ENCODE measurements at regions not wholly inside any gene's neighbourhood (a gene's known extent, or its start where the extent isn't known, plus 50 kb on each side); places are given as distances from the start of the nearest gene placed in this dataset.

GRCh38 chr13:106797081-106797640, 229.2 kb upstream of the ARGLU1 start:
- peak overlapping the region; percentile 14 for H3K4me3 Mint-ChIP-seq
- 91% methylated on average over 5 of the region's 9 CpGs for WGBS (ENCODE audit: insufficient coverage)
- intact Hi-C loops (cut with micrococcal nuclease): no loop called here

GRCh38 chr13:106796280-106797047, 228.5 kb upstream of the ARGLU1 start:
- Histone ChIP-seq H3K27ac (ENCODE audit: low read length) (no peak overlapping the region), H3K27me3 (ENCODE audit: control insufficient read depth, insufficient read depth, low read length) (no peaks in the 10 kb centered on the region), H3K4me1 (ENCODE audit: control insufficient read depth, insufficient read depth, low read length) (no peaks in the 10 kb centered on the region), H3K9me3 (ENCODE audit: control insufficient read depth, insufficient read depth, low read length) (no peaks in the 10 kb centered on the region), H3K36me3 (ENCODE audit: control insufficient read depth, insufficient read depth, low read length) (no peaks in the 10 kb centered on the region), H3K4me3 (ENCODE audit: low read length) (no peak overlapping the region)
- no peak for TF ChIP-seq CTCF (IDR thresholded peaks at IDR 0.05)
- intact Hi-C loops (cut with micrococcal nuclease): no loop called here
- H3K4me1 Mint-ChIP-seq: peaks cover 0 to 5% of the 10 kb centered on the region in 2 donors
- DNase-seq: no peak
- ATAC-seq: no peak
- 57% methylated on average over 15 of the region's 16 CpGs for WGBS (ENCODE audit: insufficient coverage)
- H3K9me3 Mint-ChIP-seq: no peaks in the 10 kb centered on the region
- H3K36me3 Mint-ChIP-seq: no peaks in the 10 kb centered on the region
- no peaks in the 10 kb centered on the region for H3K27me3 Mint-ChIP-seq (ENCODE audit: low read depth in 2 of 2)
- peak overlapping the region; percentile 56 for H3K4me3 Mint-ChIP-seq
- peak overlapping the region in 1 of 2 donors; percentile 9 for H3K27ac Mint-ChIP-seq

More at GRCh38 chr13:106797081-106797640, 229.2 kb upstream of the ARGLU1 start:
- no peaks in the 10 kb centered on the region for H3K36me3 ChIP-seq (ENCODE audit: control insufficient read depth, insufficient read depth, low read length)
- peaks cover 0 to 5% of the 10 kb centered on the region in 2 donors for H3K4me1 Mint-ChIP-seq
- H3K4me1 ChIP-seq (ENCODE audit: control insufficient read depth, insufficient read depth, low read length): no peaks in the 10 kb centered on the region
- no peak overlapping the region for H3K27ac Mint-ChIP-seq
- no peaks in the 10 kb centered on the region for H3K9me3 ChIP-seq (ENCODE audit: control insufficient read depth, insufficient read depth, low read length)
- no peak for TF ChIP-seq CTCF (IDR thresholded peaks at IDR 0.05)
- no peak for DNase-seq
- H3K9me3 Mint-ChIP-seq: no peaks in the 10 kb centered on the region
- no peaks in the 10 kb centered on the region for H3K36me3 Mint-ChIP-seq
- H3K27me3 ChIP-seq (ENCODE audit: control insufficient read depth, insufficient read depth, low read length): no peaks in the 10 kb centered on the region
- H3K27ac ChIP-seq (ENCODE audit: low read length): no peak overlapping the region
- H3K27me3 Mint-ChIP-seq (ENCODE audit: low read depth in 2 of 2): no peaks in the 10 kb centered on the region
- no peak for ATAC-seq
- H3K4me3 ChIP-seq (ENCODE audit: low read length): no peak overlapping the region

- intact Hi-C loops (cut with micrococcal nuclease): no loop called here
- Histone ChIP-seq H3K27ac (ENCODE audit: low read length) (no peak overlapping the region), H3K27me3 (ENCODE audit: control insufficient read depth, insufficient read depth, low read length) (no peaks in the 10 kb centered on the region), H3K4me3 (ENCODE audit: low read length) (no peak overlapping the region), H3K4me1 (ENCODE audit: control insufficient read depth, insufficient read depth, low read length) (no peaks in the 10 kb centered on the region), H3K36me3 (ENCODE audit: control insufficient read depth, insufficient read depth, low read length) (no peaks in the 10 kb centered on the region), H3K9me3 (ENCODE audit: control insufficient read depth, insufficient read depth, low read length) (no peaks in the 10 kb centered on the region)
- Mint-ChIP-seq H3K9me3 (no peaks in the 10 kb centered on the region), H3K27ac (peak overlapping the region in 1 of 2 donors; percentile 9), H3K4me3 (peak overlapping the region; percentile 56), H3K4me1 (peaks cover 0 to 5% of the 10 kb centered on the region in 2 donors), H3K27me3 (ENCODE audit: low read depth in 2 of 2) (no peaks in the 10 kb centered on the region), H3K36me3 (no peaks in the 10 kb centered on the region)
- no peak for TF ChIP-seq CTCF (IDR thresholded peaks at IDR 0.05)
- no peak for DNase-seq
- ATAC-seq: no peak
- 71% methylated on average over 9 of the region's 9 CpGs for WGBS (ENCODE audit: insufficient coverage)
Observed at GRCh38 chr13:106795847-106796246, 227.9 kb upstream of the ARGLU1 start.

All from natural killer cell (primary cell).